Ishikawa (cell line): ENCODE measurements at regions not wholly inside any gene's neighbourhood (a gene's known extent, or its start where the extent isn't known, plus 50 kb on each side); places are given as distances from the start of the nearest gene placed in this dataset.

Experiments used
- CEBPB ChIP-seq: IDR thresholded peaks from 2 replicates; pipeline ENCODE4 v1.6.1; 2012
- CREB1 ChIP-seq: IDR thresholded peaks from 2 replicates; pipeline ENCODE4 v1.6.1; 2012; ENCODE audit warnings: low read depth
- EGR1 ChIP-seq: IDR thresholded peaks from 2 replicates; pipeline ENCODE4 v1.6.1; 2012
- EP300 ChIP-seq: IDR thresholded peaks from 2 replicates; pipeline ENCODE4 v1.6.1; 2012; ENCODE audit warnings: borderline replicate concordance
- FOXM1 ChIP-seq: IDR thresholded peaks from 2 replicates; pipeline ENCODE4 v1.6.1; 2012; ENCODE audit warnings: low read depth, borderline replicate concordance
- MAX ChIP-seq: IDR thresholded peaks from 2 replicates; pipeline ENCODE4 v1.6.1; 2012
- NFIC ChIP-seq: IDR thresholded peaks from 2 replicates; pipeline ENCODE4 v1.6.1; 2012
- RAD21 ChIP-seq: IDR thresholded peaks from 2 replicates; pipeline ENCODE4 v1.6.1; 2012; ENCODE audit warnings: low read depth
- REST ChIP-seq: IDR thresholded peaks from 2 replicates; pipeline ENCODE4 v1.6.1; 2012; ENCODE audit warnings: low read depth, mild to moderate bottlenecking
- TAF1 ChIP-seq: IDR thresholded peaks from 2 replicates; pipeline ENCODE4 v1.6.1; 2012; ENCODE audit warnings: low read depth, mild to moderate bottlenecking
- TCF12 ChIP-seq: IDR thresholded peaks from 2 replicates; pipeline ENCODE4 v1.6.1; 2012; ENCODE audit warnings: low read depth
- TEAD4 ChIP-seq: IDR thresholded peaks from 2 replicates; pipeline ENCODE4 v1.6.1; 2012
- USF1 ChIP-seq: IDR thresholded peaks from 2 replicates; pipeline ENCODE4 v1.6.1; 2012
- YY1 ChIP-seq: IDR thresholded peaks from 2 replicates; pipeline ENCODE4 v1.6.1; 2012; ENCODE audit warnings: low read depth
- ZBTB7A ChIP-seq: IDR thresholded peaks from 2 replicates; pipeline ENCODE4 v1.6.1; 2012; ENCODE audit warnings: low read depth

- no peak for TF ChIP-seq EGR1
- TF ChIP-seq MAX = no peak
- TF ChIP-seq CREB1 = no peak
- TF ChIP-seq NFIC = no peak
- TF ChIP-seq RAD21 = no peak
- no peak for TF ChIP-seq EP300
- TF ChIP-seq FOXM1 = no peak
- no peak for TF ChIP-seq TEAD4
- no peak for TF ChIP-seq ZBTB7A
- no peak for TF ChIP-seq USF1
- no peak for TF ChIP-seq REST
- no peak for TF ChIP-seq TCF12
Measured at GRCh38 chr6:134425513-134425912, 107.6 kb upstream of the SGK1 start.

- TF ChIP-seq TAF1 (no peak), CREB1 (no peak), TEAD4 (no peak), USF1 (no peak), ZBTB7A (no peak), REST (no peak), YY1 (no peak), NFIC (no peak), EGR1 (no peak), EP300 (no peak), FOXM1 (no peak), RAD21 (no peak), TCF12 (no peak), MAX (no peak), CEBPB (no peak)
Measured at GRCh38 chr6:134424798-134425170, 106.9 kb upstream of the SGK1 start.

GRCh38 chr6:134424165-134424797 lies 106.4 kb upstream of the SGK1 start:
- TF ChIP-seq NFIC (no peak), MAX (no peak), YY1 (no peak), CREB1 (no peak)

GRCh38 chr6:134422426-134423231 lies 104.7 kb upstream of the SGK1 start:
- TF ChIP-seq TAF1 (no peak), CREB1 (no peak), CEBPB (no peak), TCF12 (no peak), USF1 (no peak), REST (no peak), ZBTB7A (no peak), RAD21 (no peak), FOXM1 (no peak), MAX (no peak), EP300 (no peak), TEAD4 (no peak), NFIC (no peak)
